ENCODE measurements at regions not wholly inside any gene's neighbourhood (a gene's known extent, or its start where the extent isn't known, plus 50 kb on each side); places are given as distances from the start of the nearest gene placed in this dataset.

DNA sequence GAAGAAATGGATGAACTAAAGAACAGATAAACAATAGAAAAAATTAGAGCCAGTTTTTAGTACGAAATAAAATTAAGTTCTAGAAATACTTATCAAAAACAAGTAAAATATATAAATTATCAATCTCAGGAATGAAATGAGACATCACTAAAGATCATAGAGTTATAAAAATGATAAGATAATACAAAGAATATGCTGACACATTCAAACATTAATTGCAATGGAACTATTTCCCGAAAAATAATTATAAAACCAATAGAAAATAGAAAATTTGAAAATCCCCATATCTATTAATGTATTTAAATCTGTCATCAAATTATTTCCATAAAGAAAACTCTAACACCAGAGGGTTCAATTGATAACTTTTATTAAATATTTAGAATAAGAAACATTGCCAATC lies 458.1 kb upstream of the MBL2 start:
- TF ChIP-seq, protein P1, sequence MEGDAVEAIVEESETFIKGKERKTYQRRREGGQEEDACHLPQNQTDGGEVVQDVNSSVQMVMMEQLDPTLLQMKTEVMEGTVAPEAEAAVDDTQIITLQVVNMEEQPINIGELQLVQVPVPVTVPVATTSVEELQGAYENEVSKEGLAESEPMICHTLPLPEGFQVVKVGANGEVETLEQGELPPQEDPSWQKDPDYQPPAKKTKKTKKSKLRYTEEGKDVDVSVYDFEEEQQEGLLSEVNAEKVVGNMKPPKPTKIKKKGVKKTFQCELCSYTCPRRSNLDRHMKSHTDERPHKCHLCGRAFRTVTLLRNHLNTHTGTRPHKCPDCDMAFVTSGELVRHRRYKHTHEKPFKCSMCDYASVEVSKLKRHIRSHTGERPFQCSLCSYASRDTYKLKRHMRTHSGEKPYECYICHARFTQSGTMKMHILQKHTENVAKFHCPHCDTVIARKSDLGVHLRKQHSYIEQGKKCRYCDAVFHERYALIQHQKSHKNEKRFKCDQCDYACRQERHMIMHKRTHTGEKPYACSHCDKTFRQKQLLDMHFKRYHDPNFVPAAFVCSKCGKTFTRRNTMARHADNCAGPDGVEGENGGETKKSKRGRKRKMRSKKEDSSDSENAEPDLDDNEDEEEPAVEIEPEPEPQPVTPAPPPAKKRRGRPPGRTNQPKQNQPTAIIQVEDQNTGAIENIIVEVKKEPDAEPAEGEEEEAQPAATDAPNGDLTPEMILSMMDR (IDR thresholded peaks at IDR 0.05), result no peak
- no peak for TF ChIP-seq POLR2A (IDR thresholded peaks at IDR 0.05)
